OCI-LY1 (cell line): ENCODE measurements at regions not wholly inside any gene's neighbourhood (a gene's known extent, or its start where the extent isn't known, plus 50 kb on each side); places are given as distances from the start of the nearest gene placed in this dataset.

ENCODE experiments used
- H2AFZ ChIP-seq: fragments of 200-600 bp; sonication (generic), shearing (Covaris generic); 2 replicates; pipeline ENCODE4 v1.6.0; 2014; ENCODE audit warnings: antibody characterized with exemption, mild to moderate bottlenecking, low read length
- H3F3A ChIP-seq: fragments of 200-600 bp; sonication (generic), shearing (Covaris generic); 2 replicates; pipeline ENCODE4 v1.6.0; 2014; ENCODE audit warnings: mild to moderate bottlenecking, antibody characterized with exemption, low read length, moderate library complexity; ENCODE audit not compliant: insufficient read depth
- H3K27ac ChIP-seq: fragments of 200-600 bp; sonication (generic); 2 replicates; pipeline ENCODE4 v1.5.1; 2014; ENCODE audit warnings: low read length, mixed run types, mild to moderate bottlenecking, low read depth; ENCODE audit not compliant: poor library complexity, severe bottlenecking
- H3K27me3 ChIP-seq: fragments of 200-600 bp; sonication (generic); 2 replicates; pipeline ENCODE4 v1.6.0; 2014; ENCODE audit warnings: antibody characterized with exemption, mild to moderate bottlenecking, low read length, moderate library complexity; ENCODE audit not compliant: insufficient read depth
- H3K36me3 ChIP-seq: fragments of 200-600 bp; sonication (generic); 2 replicates; pipeline ENCODE4 v1.6.1; 2014; ENCODE audit warnings: mild to moderate bottlenecking, antibody characterized with exemption, low read length, moderate library complexity, mixed read lengths; ENCODE audit not compliant: insufficient read depth
- H3K4me1 ChIP-seq: fragments of 200-600 bp; sonication (generic); 2 replicates; pipeline ENCODE4 v1.5.1; 2014; ENCODE audit warnings: mild to moderate bottlenecking, low read length, moderate library complexity; ENCODE audit not compliant: insufficient read depth, severe bottlenecking
- H3K4me2 ChIP-seq: fragments of 200-600 bp; sonication (generic), shearing (Covaris generic); 2 replicates; pipeline ENCODE4 v1.6.1; 2014; ENCODE audit warnings: low read length
- H3K4me3 ChIP-seq: fragments of 200-600 bp; sonication (generic); 2 replicates; pipeline ENCODE4 v1.5.1; 2014; ENCODE audit warnings: low read length, low read depth, mild to moderate bottlenecking, mixed read lengths; ENCODE audit not compliant: poor library complexity, severe bottlenecking
- H3K79me2 ChIP-seq: fragments of 200-600 bp; shearing (Covaris generic); 2 replicates; pipeline ENCODE4 v1.6.1; 2016; ENCODE audit warnings: mixed run types, low read length, mixed read lengths; ENCODE audit not compliant: insufficient read depth
- H3K9ac ChIP-seq: fragments of 200-600 bp; sonication (generic), shearing (Covaris generic); 2 replicates; pipeline ENCODE4 v1.6.1; 2014; ENCODE audit warnings: mild to moderate bottlenecking, low read length, mixed read lengths
- H3K9me2 ChIP-seq: fragments of 200-600 bp; sonication (generic), shearing (Covaris generic); 2 replicates; pipeline ENCODE4 v1.6.1; 2014; ENCODE audit warnings: low read depth, mild to moderate bottlenecking, low read length, mixed read lengths
- H3K9me3 ChIP-seq: fragments of 200-600 bp; shearing (Covaris generic); 2 replicates; pipeline ENCODE4 v1.6.1; 2014; ENCODE audit warnings: low read length, mixed read lengths
- H4K20me1 ChIP-seq: fragments of 200-600 bp; sonication (generic), shearing (Covaris generic); 2 replicates; pipeline ENCODE4 v1.6.0; 2016; ENCODE audit warnings: mild to moderate bottlenecking, low read length; ENCODE audit not compliant: insufficient read depth
- EZH2 ChIP-seq: fragments of 200-600 bp; sonication (generic), shearing (Covaris generic); IDR thresholded peaks from 2 replicates; pipeline ENCODE4 v1.8.0; 2017; ENCODE audit warnings: borderline replicate concordance, mixed run types, mild to moderate bottlenecking, antibody characterized with exemption, low read length, moderate library complexity, mixed read lengths
- TF ChIP-seq, protein P1 (sequence below): fragments of 200-600 bp; sonication (generic), shearing (Covaris generic); IDR thresholded peaks from 2 replicates; pipeline ENCODE4 v1.5.1; 2017; ENCODE audit warnings: mild to moderate bottlenecking, antibody characterized with exemption, low read length, moderate library complexity, mixed read lengths

DNA sequence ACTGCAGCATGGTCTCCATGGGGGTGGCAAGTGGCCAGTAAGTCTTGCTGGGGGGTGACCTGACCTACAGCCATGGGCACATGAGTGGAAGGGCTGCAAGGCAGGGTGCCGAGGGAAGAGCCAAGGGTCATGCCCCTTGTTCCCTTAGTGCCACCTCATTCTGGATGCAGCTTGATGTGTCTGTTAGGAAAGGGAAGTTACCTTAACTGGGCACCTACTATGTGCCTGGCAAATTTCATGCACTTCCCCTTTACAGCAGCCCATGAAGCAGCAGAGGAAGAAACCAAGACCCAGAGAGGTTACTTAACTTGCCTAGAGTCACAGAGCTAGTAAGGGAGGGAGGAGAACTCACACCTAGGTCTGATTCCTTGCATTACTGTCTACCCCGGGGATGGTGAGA is 174.0 kb downstream of the MRPL14 start:
- Histone ChIP-seq H3F3A (no peaks in the 10 kb centered on the region), H3K27ac (no peak overlapping the region), H2AFZ (no peak overlapping the region), H3K36me3 (no peaks in the 10 kb centered on the region), H3K4me3 (no peak overlapping the region), H3K79me2 (no peaks in the 10 kb centered on the region), H4K20me1 (no peaks in the 10 kb centered on the region), H3K9ac (no peak overlapping the region), H3K9me2 (no peaks in the 10 kb centered on the region), H3K9me3 (peaks cover 6% of the 10 kb centered on the region; the same call in 1 of the 2 replicates), H3K27me3 (no peaks in the 10 kb centered on the region), H3K4me1 (no peaks in the 10 kb centered on the region), H3K4me2 (no peak overlapping the region)
- TF ChIP-seq, protein P1, sequence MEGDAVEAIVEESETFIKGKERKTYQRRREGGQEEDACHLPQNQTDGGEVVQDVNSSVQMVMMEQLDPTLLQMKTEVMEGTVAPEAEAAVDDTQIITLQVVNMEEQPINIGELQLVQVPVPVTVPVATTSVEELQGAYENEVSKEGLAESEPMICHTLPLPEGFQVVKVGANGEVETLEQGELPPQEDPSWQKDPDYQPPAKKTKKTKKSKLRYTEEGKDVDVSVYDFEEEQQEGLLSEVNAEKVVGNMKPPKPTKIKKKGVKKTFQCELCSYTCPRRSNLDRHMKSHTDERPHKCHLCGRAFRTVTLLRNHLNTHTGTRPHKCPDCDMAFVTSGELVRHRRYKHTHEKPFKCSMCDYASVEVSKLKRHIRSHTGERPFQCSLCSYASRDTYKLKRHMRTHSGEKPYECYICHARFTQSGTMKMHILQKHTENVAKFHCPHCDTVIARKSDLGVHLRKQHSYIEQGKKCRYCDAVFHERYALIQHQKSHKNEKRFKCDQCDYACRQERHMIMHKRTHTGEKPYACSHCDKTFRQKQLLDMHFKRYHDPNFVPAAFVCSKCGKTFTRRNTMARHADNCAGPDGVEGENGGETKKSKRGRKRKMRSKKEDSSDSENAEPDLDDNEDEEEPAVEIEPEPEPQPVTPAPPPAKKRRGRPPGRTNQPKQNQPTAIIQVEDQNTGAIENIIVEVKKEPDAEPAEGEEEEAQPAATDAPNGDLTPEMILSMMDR = no peak
- TF ChIP-seq EZH2 = no peak

DNA sequence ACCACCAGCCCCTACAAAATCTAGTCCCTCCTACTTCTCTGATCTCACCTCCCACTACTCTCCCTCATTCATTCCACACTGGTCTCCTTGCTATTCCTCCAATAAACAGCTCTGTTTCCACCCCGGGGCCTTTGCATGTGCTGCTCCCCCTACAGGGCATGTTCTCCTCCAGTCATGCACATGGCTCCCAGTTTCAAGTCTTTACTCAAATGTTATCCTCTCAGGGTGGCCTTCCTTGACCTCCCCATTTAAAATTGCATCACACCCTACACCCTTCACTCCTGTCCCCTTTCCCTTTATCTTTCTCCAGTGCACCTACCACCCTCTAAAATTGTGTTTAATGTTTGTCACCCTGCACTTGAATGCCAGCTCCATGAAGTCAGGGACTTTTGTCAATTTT is 174.5 kb downstream of the MRPL14 start:
- no peaks in the 10 kb centered on the region for H3K4me1 ChIP-seq
- H3K9me2 ChIP-seq = no peaks in the 10 kb centered on the region
- H3F3A ChIP-seq = no peaks in the 10 kb centered on the region
- no peak overlapping the region for H3K4me3 ChIP-seq
- no peak overlapping the region for H2AFZ ChIP-seq
- no peak overlapping the region for H3K4me2 ChIP-seq
- H3K9ac ChIP-seq = no peak overlapping the region
- H3K36me3 ChIP-seq = no peaks in the 10 kb centered on the region
- H3K9me3 ChIP-seq = peaks cover 6% of the 10 kb centered on the region; the same call in 1 of the 2 replicates
- H3K27me3 ChIP-seq = no peaks in the 10 kb centered on the region
- H4K20me1 ChIP-seq = no peaks in the 10 kb centered on the region
- H3K27ac ChIP-seq = no peak overlapping the region
- no peaks in the 10 kb centered on the region for H3K79me2 ChIP-seq
- no peak for TF ChIP-seq EZH2
- TF ChIP-seq, protein P1 = no peak

- H3K9me3 ChIP-seq = peaks cover 6% of the 10 kb centered on the region; the same call in 1 of the 2 replicates
- no peaks in the 10 kb centered on the region for H3K9me2 ChIP-seq
- no peak overlapping the region for H3K4me3 ChIP-seq
- no peak overlapping the region for H3K9ac ChIP-seq
- H3F3A ChIP-seq = no peaks in the 10 kb centered on the region
- H4K20me1 ChIP-seq = no peaks in the 10 kb centered on the region
- no peaks in the 10 kb centered on the region for H3K79me2 ChIP-seq
- H3K27me3 ChIP-seq = no peaks in the 10 kb centered on the region
- H3K36me3 ChIP-seq = no peaks in the 10 kb centered on the region
- H3K27ac ChIP-seq = no peak overlapping the region
- no peaks in the 10 kb centered on the region for H3K4me1 ChIP-seq
- TF ChIP-seq, protein P1 = no peak
- no peak for TF ChIP-seq EZH2
- H2AFZ ChIP-seq = no peak overlapping the region
- H3K4me2 ChIP-seq = no peak overlapping the region
Observed at GRCh38 chr6:43951756-43952675, 175.2 kb downstream of the MRPL14 start.
